NCI-H187 treated with DMSO at 0.1 percent for 48 hours (cell line): ENCODE measurements at regions not wholly inside any gene's neighbourhood (a gene's known extent, or its start where the extent isn't known, plus 50 kb on each side); places are given as distances from the start of the nearest gene placed in this dataset.

ENCODE experiments used
- DNase-seq: peaks from one replicate; lab custom pipeline; 2025; lab: John Stamatoyannopoulos, UW

DNA sequence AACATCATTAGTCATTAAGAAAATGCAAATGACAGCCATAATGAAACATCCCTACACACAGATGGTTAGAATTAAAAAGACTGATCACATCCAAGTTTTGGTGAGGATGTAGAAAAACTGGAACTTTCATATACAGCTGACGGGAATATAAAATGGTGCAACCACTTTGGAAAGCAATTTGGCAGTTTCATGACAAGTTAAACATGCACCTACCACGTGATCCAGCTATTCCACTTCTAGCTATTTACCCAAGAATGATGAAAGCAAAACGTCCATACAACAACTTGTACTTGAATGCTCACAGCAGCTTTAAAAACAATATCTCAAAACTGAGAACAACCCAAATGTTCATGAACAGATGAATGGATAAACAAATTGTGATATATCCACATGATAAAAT is 77.9 kb upstream of the AVPR1A start:
- no peak for DNase-seq

DNA sequence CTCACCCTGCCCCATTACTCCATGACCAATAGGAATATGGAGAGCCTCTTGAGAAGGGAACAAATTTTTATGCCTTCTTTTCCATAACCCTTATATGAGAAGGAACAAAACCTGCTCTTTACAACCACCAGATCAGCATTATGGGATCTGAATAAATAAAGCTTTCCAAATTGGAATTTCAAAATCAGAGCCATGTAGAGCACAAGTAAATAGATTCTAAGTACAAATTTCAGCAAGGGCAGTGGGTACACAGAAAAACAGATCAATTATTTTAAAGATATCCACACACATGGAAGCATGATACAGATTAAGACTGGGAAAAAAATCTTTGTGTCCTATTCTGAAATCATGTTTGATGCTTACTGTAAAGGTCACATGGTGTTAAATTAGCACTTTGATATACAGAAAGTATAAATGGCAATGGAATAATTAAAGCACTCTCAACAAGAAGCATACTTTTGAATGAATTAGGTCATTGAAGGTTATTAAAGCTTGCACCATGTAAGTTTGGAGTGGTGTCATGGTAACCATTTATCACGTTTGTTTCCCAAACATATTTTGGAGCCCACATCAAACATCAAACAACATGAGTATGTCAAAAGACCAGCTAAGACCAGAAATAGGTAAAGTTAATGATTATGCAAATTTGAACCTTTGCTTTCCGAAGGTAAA is 75.9 kb upstream of the AVPR1A start:
- no peak for DNase-seq

DNA sequence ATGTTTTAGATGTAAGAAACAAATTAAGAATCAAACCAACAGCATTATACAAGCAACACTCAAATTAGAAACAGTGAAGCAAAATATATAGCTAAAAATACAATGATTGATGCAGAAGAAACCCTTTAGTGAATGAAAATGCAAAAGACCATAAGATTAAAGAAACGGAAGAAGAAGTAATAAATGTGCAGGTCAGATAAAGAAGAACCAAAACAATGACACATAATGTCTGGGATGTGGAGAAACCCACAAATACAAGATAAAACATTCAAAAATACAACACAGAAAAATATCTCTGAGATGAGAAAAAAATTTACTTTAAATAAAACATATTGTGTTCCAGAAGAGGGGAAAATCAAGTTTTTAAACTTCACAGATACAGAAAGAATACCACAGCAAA is 73.4 kb upstream of the AVPR1A start:
- DNase-seq = no peak

DNA sequence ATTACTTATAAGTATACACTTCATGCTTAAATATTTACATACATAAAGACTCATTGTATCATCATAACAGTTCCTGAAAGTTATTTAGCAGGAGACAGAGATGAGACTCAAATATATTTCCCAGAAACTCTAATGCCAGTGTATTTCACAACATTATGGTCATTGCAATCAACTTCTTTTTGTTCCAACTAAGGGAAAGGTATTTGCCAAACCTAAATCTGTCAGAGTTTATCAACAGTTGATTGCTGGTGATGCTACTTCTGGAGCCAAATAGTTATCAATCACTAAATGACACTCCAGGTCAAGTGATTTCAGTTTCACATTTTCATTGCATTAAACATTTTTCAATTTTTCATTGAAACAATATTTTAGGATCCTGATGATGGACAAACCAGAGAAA is 72.1 kb upstream of the AVPR1A start:
- DNase-seq = no peak

DNA sequence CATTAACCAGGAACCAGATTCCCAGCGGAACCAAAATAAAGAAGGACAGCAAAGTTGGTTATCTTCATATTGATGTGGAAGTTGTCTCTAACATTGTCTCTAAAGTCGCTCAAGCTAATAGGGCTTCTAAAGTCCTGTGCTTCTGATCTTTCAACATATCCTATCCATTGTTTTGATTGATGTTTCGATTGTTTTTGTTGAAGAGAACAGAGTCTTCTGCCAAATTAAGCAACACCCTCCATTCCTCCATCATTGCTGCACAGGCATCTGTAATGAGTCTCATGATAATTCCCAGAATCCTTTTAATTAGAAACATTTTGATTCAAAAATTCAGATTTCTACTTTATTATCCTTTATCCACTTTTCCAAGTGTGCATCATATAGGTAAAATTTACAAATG is 71.6 kb upstream of the AVPR1A start:
- no peak for DNase-seq

DNA sequence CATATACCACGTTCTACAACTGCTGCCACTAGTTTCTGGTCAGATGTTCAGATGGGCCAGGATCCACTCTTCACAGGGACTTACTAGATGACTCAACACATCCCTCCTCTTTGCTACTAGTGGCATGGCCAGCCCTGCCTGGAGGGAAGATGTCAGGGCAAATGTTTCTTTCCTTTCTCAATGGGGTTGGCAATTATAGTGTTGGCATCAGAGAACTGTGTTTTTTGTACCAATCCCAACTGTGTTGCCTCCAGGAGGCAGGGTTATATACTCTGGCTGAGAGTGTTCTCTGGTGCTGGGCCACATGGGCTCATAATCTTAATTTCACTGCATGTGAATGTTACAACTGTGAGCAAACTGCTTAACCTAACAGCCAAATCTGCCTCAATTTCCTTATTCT is 69.9 kb upstream of the AVPR1A start:
- no peak for DNase-seq

DNA sequence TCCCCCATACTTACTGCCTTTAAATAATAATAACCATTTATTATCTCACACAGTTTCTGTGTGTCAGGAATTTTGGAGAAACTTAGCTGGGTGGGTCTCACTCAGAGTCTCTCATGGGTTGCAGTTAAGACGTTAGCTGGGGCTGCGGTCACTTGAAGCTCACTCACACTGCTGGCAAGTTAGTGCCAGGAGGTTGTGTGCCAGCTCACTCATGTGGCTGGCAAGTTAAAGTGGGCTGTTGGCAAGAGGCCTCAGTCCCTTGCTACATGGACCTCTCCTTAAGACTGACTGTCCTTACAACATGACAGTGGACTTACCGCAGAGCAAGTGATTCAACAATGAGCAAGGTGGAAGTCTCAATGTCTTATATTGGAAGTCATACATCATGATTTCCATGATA is 61.3 kb upstream of the AVPR1A start:
- DNase-seq = no peak

DNA sequence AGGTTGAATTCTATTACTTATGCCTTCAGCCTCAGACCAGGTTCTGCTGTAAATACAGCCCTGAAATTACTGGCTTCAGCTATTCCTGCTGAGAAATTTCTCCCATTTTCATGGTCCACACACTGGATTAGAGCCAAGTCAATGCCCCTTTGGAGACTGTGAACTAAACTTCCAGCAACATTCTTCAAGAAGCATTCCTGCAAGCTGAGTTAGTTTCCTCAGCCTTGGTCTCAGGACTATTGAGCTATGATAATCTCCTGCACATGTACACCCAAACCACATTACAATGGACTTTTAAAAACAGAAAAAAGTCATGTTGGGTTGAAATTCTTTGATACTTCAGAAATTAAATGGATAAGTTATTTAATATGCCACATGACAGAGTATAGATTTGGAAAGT is 58.0 kb upstream of the AVPR1A start:
- DNase-seq = no peak

DNA sequence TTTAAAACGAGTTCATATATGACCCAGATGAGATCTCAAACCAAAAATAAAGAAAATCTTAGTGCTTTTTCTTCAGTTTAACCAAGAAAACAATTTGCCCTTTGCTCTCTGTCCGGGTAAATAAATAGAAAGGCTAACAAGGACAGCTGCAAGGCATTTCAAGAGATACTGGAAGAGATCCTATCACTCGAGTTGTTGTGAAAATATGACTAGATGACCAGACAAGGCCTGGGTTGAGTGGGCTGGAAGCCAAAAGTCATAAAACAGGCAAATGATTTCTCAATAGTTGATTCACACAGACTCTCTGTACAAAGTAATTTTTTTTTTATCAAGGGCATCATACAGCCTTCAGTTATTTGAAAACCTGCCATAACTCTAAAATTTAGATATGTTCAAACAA is 55.9 kb upstream of the AVPR1A start:
- no peak for DNase-seq

DNA sequence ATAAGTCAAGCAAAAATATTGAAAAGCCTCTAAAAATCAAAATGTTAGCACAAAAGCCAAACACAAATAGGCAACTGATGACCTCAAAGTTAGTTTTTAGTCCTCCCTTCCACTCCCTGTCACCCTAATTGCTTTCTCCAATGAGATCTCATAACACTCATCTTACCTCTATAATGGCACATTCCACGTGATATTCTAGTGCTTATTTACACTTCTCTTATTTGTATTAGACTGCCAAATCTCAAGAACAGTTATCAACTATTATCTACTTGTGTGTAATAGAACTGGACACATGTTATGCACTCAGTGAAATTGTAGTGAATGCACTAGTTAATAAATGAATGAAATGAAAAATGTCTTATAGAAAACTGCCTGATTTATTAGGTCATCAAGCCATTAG is 55.5 kb upstream of the AVPR1A start:
- no peak for DNase-seq
